ENCODE measurements at regions not wholly inside any gene's neighbourhood (a gene's known extent, or its start where the extent isn't known, plus 50 kb on each side); places are given as distances from the start of the nearest gene placed in this dataset.

DNA sequence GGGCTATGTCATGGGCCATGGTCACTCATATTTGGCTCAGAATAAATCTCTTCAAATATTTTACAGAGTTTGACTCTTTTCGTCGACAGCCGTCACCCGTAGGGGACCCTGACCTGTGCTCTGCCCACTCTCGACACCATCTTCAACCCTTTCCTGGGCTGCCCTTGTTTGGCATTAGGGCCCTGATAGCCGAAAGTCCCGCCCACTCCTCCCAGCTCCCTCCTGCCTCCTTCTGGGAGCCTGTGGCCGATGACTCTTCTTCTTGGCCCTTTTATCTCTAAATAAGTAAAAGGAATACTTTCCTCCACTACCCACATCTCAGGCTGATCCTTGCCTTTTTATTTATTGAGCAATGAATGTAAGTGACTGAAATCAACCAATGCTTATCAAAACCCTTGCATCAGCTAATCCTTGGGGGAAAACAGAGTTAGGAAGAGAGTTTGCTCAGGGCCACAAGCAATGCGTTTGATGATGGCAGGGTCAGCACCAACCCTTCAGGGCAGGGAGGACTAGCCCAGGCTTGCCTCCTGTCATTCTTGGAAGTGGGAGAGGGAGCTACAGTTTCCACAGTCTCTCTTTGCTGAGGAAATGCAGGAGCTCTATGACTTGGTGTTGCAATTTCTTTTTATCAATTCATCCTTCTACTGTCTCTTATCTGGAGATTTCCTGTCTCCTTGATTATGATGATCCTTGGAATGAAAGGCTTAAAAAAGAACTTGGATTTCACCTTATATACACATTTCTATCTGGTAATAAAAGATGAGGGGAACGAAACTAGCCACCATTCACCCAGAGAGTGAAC, 218.2 kb upstream of the PODXL start:
- DNase-seq (ENCODE audit: low read depth, low spot score): no peak
- H3K36me3 Mint-ChIP-seq (ENCODE audit: low read depth): no peaks in the 10 kb centered on the region
- no peak overlapping the region for H3K4me3 Mint-ChIP-seq
- no peaks in the 10 kb centered on the region for H3K9me3 Mint-ChIP-seq
- H3K4me1 Mint-ChIP-seq: no peaks in the 10 kb centered on the region
- TF ChIP-seq, protein P1, sequence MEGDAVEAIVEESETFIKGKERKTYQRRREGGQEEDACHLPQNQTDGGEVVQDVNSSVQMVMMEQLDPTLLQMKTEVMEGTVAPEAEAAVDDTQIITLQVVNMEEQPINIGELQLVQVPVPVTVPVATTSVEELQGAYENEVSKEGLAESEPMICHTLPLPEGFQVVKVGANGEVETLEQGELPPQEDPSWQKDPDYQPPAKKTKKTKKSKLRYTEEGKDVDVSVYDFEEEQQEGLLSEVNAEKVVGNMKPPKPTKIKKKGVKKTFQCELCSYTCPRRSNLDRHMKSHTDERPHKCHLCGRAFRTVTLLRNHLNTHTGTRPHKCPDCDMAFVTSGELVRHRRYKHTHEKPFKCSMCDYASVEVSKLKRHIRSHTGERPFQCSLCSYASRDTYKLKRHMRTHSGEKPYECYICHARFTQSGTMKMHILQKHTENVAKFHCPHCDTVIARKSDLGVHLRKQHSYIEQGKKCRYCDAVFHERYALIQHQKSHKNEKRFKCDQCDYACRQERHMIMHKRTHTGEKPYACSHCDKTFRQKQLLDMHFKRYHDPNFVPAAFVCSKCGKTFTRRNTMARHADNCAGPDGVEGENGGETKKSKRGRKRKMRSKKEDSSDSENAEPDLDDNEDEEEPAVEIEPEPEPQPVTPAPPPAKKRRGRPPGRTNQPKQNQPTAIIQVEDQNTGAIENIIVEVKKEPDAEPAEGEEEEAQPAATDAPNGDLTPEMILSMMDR (conservative IDR thresholded peaks at IDR 0.05): no peak
- peaks cover 7% of the 10 kb centered on the region for H3K27me3 Mint-ChIP-seq (ENCODE audit: low read depth)
- peak overlapping the region; percentile 21 for H3K27ac Mint-ChIP-seq (ENCODE audit: unreplicated experiment)

- no peak overlapping the region for H3K27ac Mint-ChIP-seq (ENCODE audit: unreplicated experiment)
- no peaks in the 10 kb centered on the region for H3K4me1 Mint-ChIP-seq
- H3K36me3 Mint-ChIP-seq (ENCODE audit: low read depth): no peaks in the 10 kb centered on the region
- no peak overlapping the region for H3K4me3 Mint-ChIP-seq
- no peak for DNase-seq (ENCODE audit: low read depth, low spot score)
- TF ChIP-seq, protein P1 (conservative IDR thresholded peaks at IDR 0.05): no peak
- no peaks in the 10 kb centered on the region for H3K9me3 Mint-ChIP-seq
- peaks cover 13% of the 10 kb centered on the region for H3K27me3 Mint-ChIP-seq (ENCODE audit: low read depth)
Observed at GRCh38 chr7:131773413-131773812, 217.0 kb upstream of the PODXL start.

- H3K27me3 Mint-ChIP-seq (ENCODE audit: low read depth): peaks cover 27% of the 10 kb centered on the region
- TF ChIP-seq, protein P1 (conservative IDR thresholded peaks at IDR 0.05): no peak
- no peak overlapping the region for H3K4me3 Mint-ChIP-seq
- DNase-seq (ENCODE audit: low read depth, low spot score): no peak
- no peaks in the 10 kb centered on the region for H3K4me1 Mint-ChIP-seq
- no peak overlapping the region for H3K27ac Mint-ChIP-seq (ENCODE audit: unreplicated experiment)
- no peaks in the 10 kb centered on the region for H3K9me3 Mint-ChIP-seq
- H3K36me3 Mint-ChIP-seq (ENCODE audit: low read depth): no peaks in the 10 kb centered on the region
Observed at GRCh38 chr7:131769241-131769640, 212.8 kb upstream of the PODXL start.

DNA sequence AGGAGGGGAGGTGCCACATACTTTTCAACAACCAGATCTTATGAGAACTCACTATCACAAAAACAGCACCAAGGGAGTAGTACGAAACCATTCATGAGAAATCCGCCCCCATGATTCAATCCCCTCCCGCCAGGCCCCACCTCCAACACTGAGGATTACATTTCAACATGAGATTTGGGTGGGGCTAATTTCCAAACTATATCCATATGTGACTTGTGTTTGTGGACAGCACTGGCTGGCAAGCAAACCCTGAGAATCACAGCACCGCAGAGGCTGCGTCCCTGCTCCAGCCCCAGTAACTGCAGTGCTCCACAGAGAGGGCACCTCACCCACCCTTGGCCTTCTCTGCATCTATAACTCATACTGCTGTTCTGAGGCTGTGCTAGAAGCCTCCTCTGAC, 211.2 kb upstream of the PODXL start:
- TF ChIP-seq, protein P1 (conservative IDR thresholded peaks at IDR 0.05): no peak
- Mint-ChIP-seq H3K27me3 (ENCODE audit: low read depth) (peaks cover 37% of the 10 kb centered on the region), H3K4me3 (no peak overlapping the region), H3K4me1 (no peaks in the 10 kb centered on the region), H3K27ac (ENCODE audit: unreplicated experiment) (no peak overlapping the region), H3K9me3 (peaks cover 3% of the 10 kb centered on the region), H3K36me3 (ENCODE audit: low read depth) (no peaks in the 10 kb centered on the region)
- no peak for DNase-seq (ENCODE audit: low read depth, low spot score)

DNA sequence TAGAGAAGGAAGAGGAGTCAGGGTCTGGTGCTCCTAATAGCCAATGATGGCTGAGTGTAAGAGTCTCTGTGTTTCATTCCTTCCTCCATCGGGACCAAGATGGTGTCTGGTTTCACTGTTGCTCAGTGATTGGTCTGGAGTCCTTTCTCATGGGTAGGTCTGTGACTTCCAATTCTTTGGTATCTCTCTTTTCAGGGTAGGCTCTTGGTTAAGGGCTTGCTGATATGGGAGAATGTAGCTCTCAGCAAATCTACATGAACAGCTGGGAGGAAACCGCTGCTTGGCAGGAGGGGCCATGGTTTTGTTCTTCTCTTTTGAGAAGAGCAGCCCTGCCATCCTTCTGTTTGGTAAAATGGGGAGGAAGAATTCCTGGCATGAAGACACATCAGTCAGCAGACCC, 209.1 kb upstream of the PODXL start:
- H3K4me3 Mint-ChIP-seq: no peak overlapping the region
- H3K36me3 Mint-ChIP-seq (ENCODE audit: low read depth): no peaks in the 10 kb centered on the region
- H3K27me3 Mint-ChIP-seq (ENCODE audit: low read depth): peaks cover 53% of the 10 kb centered on the region
- H3K27ac Mint-ChIP-seq (ENCODE audit: unreplicated experiment): no peak overlapping the region
- no peak for DNase-seq (ENCODE audit: low read depth, low spot score)
- H3K4me1 Mint-ChIP-seq: no peaks in the 10 kb centered on the region
- H3K9me3 Mint-ChIP-seq: peaks cover 3% of the 10 kb centered on the region
- TF ChIP-seq, protein P1 (conservative IDR thresholded peaks at IDR 0.05): no peak

Data from neural crest cell (in vitro differentiated cells).